K562 (cell line): ENCODE measurements at regions not wholly inside any gene's neighbourhood (a gene's known extent, or its start where the extent isn't known, plus 50 kb on each side); places are given as distances from the start of the nearest gene placed in this dataset.

Source experiments
- ARHGAP35 ChIP-seq: fragments of 450-650 bp; IDR thresholded peaks from 2 replicates; pipeline ENCODE4 v1.6.1; 2018; ENCODE audit not compliant: partially characterized antibody
- ATF1 ChIP-seq, 2 experiments: fragments of 450-650 bp in 1 of 2; IDR thresholded peaks; 2 replicates each; pipeline ENCODE4 v1.6.1; 2016; ENCODE audit warnings: missing compliant biosample characterization in 1 of 2, missing genetic modification characterization in 1 of 2
- CBFA2T3 ChIP-seq: fragments of 450-650 bp; IDR thresholded peaks from 2 replicates; pipeline ENCODE4 v1.6.1; 2017
- CREBBP ChIP-seq: IDR thresholded peaks from one replicate; pipeline ENCODE4 v1.6.1; 2012; ENCODE audit warnings: low read depth, mild to moderate bottlenecking, control low read depth, inconsistent platforms, low read length
- DNMT1 ChIP-seq: fragments of 450-650 bp; IDR thresholded peaks from 2 replicates; pipeline ENCODE4 v1.6.1; 2016; ENCODE audit warnings: antibody characterized with exemption, mild to moderate bottlenecking
- FOXA3 ChIP-seq, 2 experiments: fragments of 450-650 bp in 1 of 2; sonication (generic) in 1 of 2; formaldehyde crosslinking; IDR thresholded peaks in 1 of 2; conservative IDR thresholded peaks in 1 of 2; 2 replicates each; pipeline versions ENCODE4 v1.4.0 to v1.8.0; 2020 to 2022; ENCODE audit warnings: mild to moderate bottlenecking in 2 of 2, missing genetic modification reagents in 1 of 2
- HNRNPH1 ChIP-seq: fragments of 200-400 bp; formaldehyde crosslinking; optimal IDR thresholded peaks from 2 replicates; pipeline ENCODE3; 2017; ENCODE audit warnings: low read depth, mild to moderate bottlenecking, low read length, moderate library complexity
- KLF1 ChIP-seq: fragments of 450-650 bp; IDR thresholded peaks from 2 replicates; pipeline ENCODE4 v1.6.1; 2016; ENCODE audit warnings: missing genetic modification characterization, missing compliant biosample characterization
- MAFG ChIP-seq: fragments of 450-650 bp; conservative IDR thresholded peaks from 2 replicates; pipeline ENCODE4 v1.6.1; 2016; ENCODE audit warnings: missing genetic modification characterization, missing compliant biosample characterization
- MYBL2 ChIP-seq, 2 experiments: fragments of 450-650 bp in 1 of 2; sonication (generic) in 1 of 2; formaldehyde crosslinking in 1 of 2; IDR thresholded peaks; 2 replicates each; pipeline versions ENCODE4 v1.6.1 to v1.8.1; 2017 to 2022; ENCODE audit warnings: borderline replicate concordance in 1 of 2, inconsistent platforms in 1 of 2, low read depth in 1 of 2, mild to moderate bottlenecking in 1 of 2, missing genetic modification reagents in 1 of 2, moderate library complexity in 1 of 2
- PHB ChIP-seq: fragments of 250-450 bp; sonication (Bioruptor Pico); IDR thresholded peaks from 2 replicates; pipeline ENCODE4 v1.5.0; 2021
- POLR2A ChIP-seq: fragments of 450-650 bp; conservative IDR thresholded peaks from 2 replicates; pipeline ENCODE4 v1.6.1; 2016
- RHOXF2B ChIP-seq: fragments of 250-450 bp; sonication (Bioruptor Pico); conservative IDR thresholded peaks from 2 replicates; pipeline ENCODE4 v1.5.1; 2021
- SMC3 ChIP-seq: conservative IDR thresholded peaks from 2 replicates; pipeline ENCODE4 v1.6.1; 2011; ENCODE audit warnings: low read depth, low read length, improper control_type of control experiment; ENCODE audit not compliant: insufficient read depth
- TRIM24 ChIP-seq, 2 experiments: fragments of 450-650 bp; IDR thresholded peaks; 2 replicates each; pipeline ENCODE4 v1.6.1; 2016
- ZC3H4 ChIP-seq: sonication (generic); formaldehyde crosslinking; IDR thresholded peaks from 2 replicates; pipeline ENCODE4 v1.9.0; 2021; ENCODE audit warnings: missing genetic modification reagents, borderline replicate concordance
- ZFPM2 ChIP-seq: fragments of 250-450 bp; sonication (Bioruptor Pico); IDR thresholded peaks from 2 replicates; pipeline ENCODE4 v1.5.1; 2022; ENCODE audit warnings: mild to moderate bottlenecking
- ZNF133 ChIP-seq: fragments of 250-450 bp; sonication (Bioruptor Pico); IDR thresholded peaks from 2 replicates; pipeline ENCODE4 v1.4.0; 2020; ENCODE audit warnings: mild to moderate bottlenecking
- ZNF140 ChIP-seq: fragments of 250-450 bp; sonication (Bioruptor Pico); IDR thresholded peaks from 2 replicates; pipeline ENCODE4 v1.8.0; 2021; ENCODE audit warnings: moderate library complexity, mild to moderate bottlenecking, inconsistent platforms
- ZNF707 ChIP-seq: fragments of 250-450 bp; sonication (Bioruptor Pico); conservative IDR thresholded peaks from 2 replicates; pipeline ENCODE4 v1.8.0; 2022; ENCODE audit warnings: inconsistent platforms, mild to moderate bottlenecking, moderate library complexity
- TF ChIP-seq, protein P1 (sequence below), 2 experiments: fragments of 450-650 bp; formaldehyde crosslinking in 1 of 2; IDR thresholded peaks; 2 replicates each; pipeline versions ENCODE4 v1.4.0 to v1.6.1; 2014 to 2020; ENCODE audit warnings: mild to moderate bottlenecking in 2 of 2, borderline replicate concordance in 1 of 2, low read depth in 1 of 2

GRCh38 chr2:55112229-55113031 lies 62.2 kb upstream of the RTN4 start (continued):
- TF ChIP-seq MYBL2 (IDR thresholded peaks at IDR 0.05; ENCODE audit: low read depth): no peak
- no peak for TF ChIP-seq MYBL2 (CRISPR knock-in tag; IDR thresholded peaks at IDR 0.05; ENCODE audit: borderline replicate concordance)
- no peak for TF ChIP-seq RHOXF2B
- TF ChIP-seq ZNF133 (CRISPR knock-in tag): no peak
- TF ChIP-seq, protein P1, sequence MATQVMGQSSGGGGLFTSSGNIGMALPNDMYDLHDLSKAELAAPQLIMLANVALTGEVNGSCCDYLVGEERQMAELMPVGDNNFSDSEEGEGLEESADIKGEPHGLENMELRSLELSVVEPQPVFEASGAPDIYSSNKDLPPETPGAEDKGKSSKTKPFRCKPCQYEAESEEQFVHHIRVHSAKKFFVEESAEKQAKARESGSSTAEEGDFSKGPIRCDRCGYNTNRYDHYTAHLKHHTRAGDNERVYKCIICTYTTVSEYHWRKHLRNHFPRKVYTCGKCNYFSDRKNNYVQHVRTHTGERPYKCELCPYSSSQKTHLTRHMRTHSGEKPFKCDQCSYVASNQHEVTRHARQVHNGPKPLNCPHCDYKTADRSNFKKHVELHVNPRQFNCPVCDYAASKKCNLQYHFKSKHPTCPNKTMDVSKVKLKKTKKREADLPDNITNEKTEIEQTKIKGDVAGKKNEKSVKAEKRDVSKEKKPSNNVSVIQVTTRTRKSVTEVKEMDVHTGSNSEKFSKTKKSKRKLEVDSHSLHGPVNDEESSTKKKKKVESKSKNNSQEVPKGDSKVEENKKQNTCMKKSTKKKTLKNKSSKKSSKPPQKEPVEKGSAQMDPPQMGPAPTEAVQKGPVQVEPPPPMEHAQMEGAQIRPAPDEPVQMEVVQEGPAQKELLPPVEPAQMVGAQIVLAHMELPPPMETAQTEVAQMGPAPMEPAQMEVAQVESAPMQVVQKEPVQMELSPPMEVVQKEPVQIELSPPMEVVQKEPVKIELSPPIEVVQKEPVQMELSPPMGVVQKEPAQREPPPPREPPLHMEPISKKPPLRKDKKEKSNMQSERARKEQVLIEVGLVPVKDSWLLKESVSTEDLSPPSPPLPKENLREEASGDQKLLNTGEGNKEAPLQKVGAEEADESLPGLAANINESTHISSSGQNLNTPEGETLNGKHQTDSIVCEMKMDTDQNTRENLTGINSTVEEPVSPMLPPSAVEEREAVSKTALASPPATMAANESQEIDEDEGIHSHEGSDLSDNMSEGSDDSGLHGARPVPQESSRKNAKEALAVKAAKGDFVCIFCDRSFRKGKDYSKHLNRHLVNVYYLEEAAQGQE (IDR thresholded peaks at IDR 0.05; ENCODE audit: borderline replicate concordance): peak; percentile 23; the same call in 1 of the 2 replicates
- TF ChIP-seq, protein P1 (CRISPR knock-in tag; IDR thresholded peaks at IDR 0.05; ENCODE audit: low read depth): no peak
- no peak for TF ChIP-seq CREBBP
- no peak for TF ChIP-seq POLR2A
- TF ChIP-seq FOXA3 (CRISPR knock-in tag; conservative IDR thresholded peaks at IDR 0.05 in 1 of 2, IDR thresholded peaks at IDR 0.05 in 1 of 2): 0 out of 4 replicates have a peak, but pooled peaks of 1 of the 2 experiments have one; percentile 21
- no peak for TF ChIP-seq CBFA2T3
- no peak for TF ChIP-seq TRIM24 (IDR thresholded peaks at IDR 0.05)
- no peak for TF ChIP-seq ARHGAP35
- no peak for TF ChIP-seq ZFPM2 (CRISPR knock-in tag)
- no peak for TF ChIP-seq KLF1 (tag)
- TF ChIP-seq ZNF140 (CRISPR knock-in tag): no peak
- no peak for TF ChIP-seq PHB (CRISPR knock-in tag)
- TF ChIP-seq HNRNPH1: no peak
- TF ChIP-seq ATF1 (CRISPR knock-in tag; IDR thresholded peaks at IDR 0.05): no peak
- no peak for TF ChIP-seq ATF1 (tag; IDR thresholded peaks at IDR 0.05)
- TF ChIP-seq SMC3: no peak
- TF ChIP-seq ZC3H4 (CRISPR knock-in tag): no peak
- no peak for TF ChIP-seq ZNF707 (CRISPR knock-in tag)
- TF ChIP-seq MAFG (tag): no peak
- no peak for TF ChIP-seq DNMT1
